ENCODE measurements at regions not wholly inside any gene's neighbourhood (a gene's known extent, or its start where the extent isn't known, plus 50 kb on each side); places are given as distances from the start of the nearest gene placed in this dataset.
"Not testable (repeated sequence)": the region's sequence is repeated elsewhere in the genome, so short reads cannot be mapped to it uniquely, and the experiment has no call there.

GRCh38 chr17:20683651-20684229, 104.2 kb downstream of the CDRT15L2 start:
- DNase-seq: not testable (repeated sequence)

- DNase-seq: not testable (repeated sequence)
Measured at GRCh38 chr17:20684975-20685374, 105.5 kb downstream of the CDRT15L2 start.

GRCh38 chr17:20687584-20687983, 108.1 kb downstream of the CDRT15L2 start:
- not testable (repeated sequence) for DNase-seq

- DNase-seq: not testable (repeated sequence)
Measured at GRCh38 chr17:20689170-20689749, 109.7 kb downstream of the CDRT15L2 start.

- DNase-seq: not testable (repeated sequence)
Measured at GRCh38 chr17:20692706-20693105, 113.2 kb downstream of the CDRT15L2 start.

- not testable (repeated sequence) for DNase-seq
Measured at GRCh38 chr17:20695871-20696270, 116.3 kb downstream of the CDRT15L2 start.

GRCh38 chr17:20698463-20699206, 119.1 kb downstream of the CDRT15L2 start:
- not testable (repeated sequence) for DNase-seq

- DNase-seq: not testable (repeated sequence)
Measured at GRCh38 chr17:20700528-20700927, 121.0 kb downstream of the CDRT15L2 start.

- not testable (repeated sequence) for DNase-seq
Measured at GRCh38 chr17:20701366-20701765, 121.8 kb downstream of the CDRT15L2 start.

GRCh38 chr17:20702692-20703091, 123.2 kb downstream of the CDRT15L2 start:
- no peak for DNase-seq

GRCh38 chr17:20703781-20704180, 124.3 kb downstream of the CDRT15L2 start:
- no peak for DNase-seq

GRCh38 chr17:20705186-20705585, 125.7 kb downstream of the CDRT15L2 start:
- not testable (repeated sequence) for DNase-seq

- DNase-seq: no peak
Measured at GRCh38 chr17:20706751-20707373, 127.3 kb downstream of the CDRT15L2 start.

- DNase-seq: not testable (repeated sequence)
Measured at GRCh38 chr17:20708821-20709220, 129.3 kb downstream of the CDRT15L2 start.

GRCh38 chr17:20716481-20716880, 137.0 kb downstream of the CDRT15L2 start:
- not testable (repeated sequence) for DNase-seq

- DNase-seq: no peak
Measured at GRCh38 chr17:20721171-20721570, 141.6 kb downstream of the CDRT15L2 start.

- not testable (repeated sequence) for DNase-seq
Measured at GRCh38 chr17:20724391-20724790, 144.9 kb downstream of the CDRT15L2 start.

- not testable (repeated sequence) for DNase-seq
Measured at GRCh38 chr17:20727201-20727600, 147.7 kb downstream of the CDRT15L2 start.

- DNase-seq: no peak
Measured at GRCh38 chr17:20728181-20728580, 148.7 kb downstream of the CDRT15L2 start.

- DNase-seq: not testable (repeated sequence)
Measured at GRCh38 chr17:20731131-20731530, 151.6 kb downstream of the CDRT15L2 start.

- DNase-seq: no peak
Measured at GRCh38 chr17:20733923-20734322, 154.4 kb downstream of the CDRT15L2 start.

GRCh38 chr17:20735796-20736195, 156.3 kb downstream of the CDRT15L2 start:
- no peak for DNase-seq

GRCh38 chr17:20737636-20738035, 158.1 kb downstream of the CDRT15L2 start:
- DNase-seq: not testable (repeated sequence)

All from NCI-H2081 treated with DMSO at 0.1 percent for 48 hours (cell line).